ENCODE measurements at regions not wholly inside any gene's neighbourhood (a gene's known extent, or its start where the extent isn't known, plus 50 kb on each side); places are given as distances from the start of the nearest gene placed in this dataset.

- intact Hi-C loops (cut with DNase I; ENCODE audit: low total_unique reads), result no loop called here
- WGBS, 5 donors, result 40 to 67% (median 64%) methylated on average over 2 of the region's 2 CpGs
- Histone ChIP-seq H3K36me3 (no peaks in the 10 kb centered on the region), H3K27me3 (peaks cover 0 to 15% (median 0%) of the 10 kb centered on the region in 3 donors), H3K27ac (no peak overlapping the region), H3K4me3 (no peak overlapping the region), H3K9me3 (no peaks in the 10 kb centered on the region), H3K4me1 (peaks cover 0 to 10% (median 4%) of the 10 kb centered on the region in 4 donors)
- TF ChIP-seq CTCF (IDR thresholded peaks at IDR 0.05) (no peak), POLR2AphosphoS5 (IDR thresholded peaks at IDR 0.05) (no peak), EP300 (IDR thresholded peaks at IDR 0.05) (no peak), POLR2A (IDR thresholded peaks at IDR 0.05) (no peak)
- DNase-seq, result no peak
Observed at GRCh38 chr2:176753752-176754474, 458.7 kb upstream of the HNRNPA3 start.

GRCh38 chr2:176755537-176756135, 457.0 kb upstream of the HNRNPA3 start:
- no peak for DNase-seq
- Histone ChIP-seq H3K27ac (no peak overlapping the region), H3K4me1 (peaks cover 0 to 10% (median 4%) of the 10 kb centered on the region in 4 donors), H3K27me3 (peaks cover 0 to 15% (median 0%) of the 10 kb centered on the region in 3 donors), H3K4me3 (no peak overlapping the region), H3K36me3 (no peaks in the 10 kb centered on the region), H3K9me3 (no peaks in the 10 kb centered on the region)
- TF ChIP-seq POLR2A (IDR thresholded peaks at IDR 0.05) (no peak), EP300 (IDR thresholded peaks at IDR 0.05) (no peak), CTCF (IDR thresholded peaks at IDR 0.05) (no peak), POLR2AphosphoS5 (IDR thresholded peaks at IDR 0.05) (no peak)
- WGBS, 5 donors, result 72 to 84% (median 79%) methylated on average over 4 of the region's 4 CpGs
- intact Hi-C loops (cut with DNase I; ENCODE audit: low total_unique reads), result no loop called here

- H3K4me1 ChIP-seq, result peaks cover 0 to 10% (median 4%) of the 10 kb centered on the region in 4 donors
- peaks cover 0 to 21% (median 0%) of the 10 kb centered on the region in 3 donors for H3K27me3 ChIP-seq
- H3K27ac ChIP-seq, result no peak overlapping the region
- no peaks in the 10 kb centered on the region for H3K36me3 ChIP-seq
- no peak for TF ChIP-seq POLR2AphosphoS5 (IDR thresholded peaks at IDR 0.05)
- no peak for TF ChIP-seq EP300 (IDR thresholded peaks at IDR 0.05)
- no peak for TF ChIP-seq CTCF (IDR thresholded peaks at IDR 0.05)
- no peak for TF ChIP-seq POLR2A (IDR thresholded peaks at IDR 0.05)
- intact Hi-C loops (cut with DNase I; ENCODE audit: low total_unique reads), result no loop called here
- no peaks in the 10 kb centered on the region for H3K9me3 ChIP-seq
- peak in 1 of 2 donors; percentile 24 for DNase-seq
- H3K4me3 ChIP-seq, result no peak overlapping the region
- 14 to 29% (median 20%) methylated on average over 3 of the region's 3 CpGs for WGBS, 5 donors
Observed at GRCh38 chr2:176758426-176758825, 454.2 kb upstream of the HNRNPA3 start.

GRCh38 chr2:176760439-176760838, 452.2 kb upstream of the HNRNPA3 start:
- WGBS, 5 donors, result 90 to 95% (median 93%) methylated on average over 4 of the region's 4 CpGs
- Histone ChIP-seq H3K36me3 (no peaks in the 10 kb centered on the region), H3K9me3 (no peaks in the 10 kb centered on the region), H3K4me3 (no peak overlapping the region), H3K27ac (no peak overlapping the region), H3K4me1 (peaks cover 0 to 10% (median 4%) of the 10 kb centered on the region in 4 donors), H3K27me3 (peaks cover 0 to 30% (median 0%) of the 10 kb centered on the region in 3 donors)
- intact Hi-C loops (cut with DNase I; ENCODE audit: low total_unique reads), result no loop called here
- TF ChIP-seq POLR2A (IDR thresholded peaks at IDR 0.05), result no peak
- TF ChIP-seq CTCF (IDR thresholded peaks at IDR 0.05), result no peak
- no peak for TF ChIP-seq EP300 (IDR thresholded peaks at IDR 0.05)
- no peak for TF ChIP-seq POLR2AphosphoS5 (IDR thresholded peaks at IDR 0.05)
- DNase-seq, result no peak

Data from stomach (tissue), 8 donors.